Large intestine (tissue), 3 donors: ENCODE measurements at regions not wholly inside any gene's neighbourhood (a gene's known extent, or its start where the extent isn't known, plus 50 kb on each side); places are given as distances from the start of the nearest gene placed in this dataset.
"Not testable (repeated sequence)": the region's sequence is repeated elsewhere in the genome, so short reads cannot be mapped to it uniquely, and the experiment has no call there.

ENCODE experiments used
- DNase-seq, 2 donors: peaks; one replicate each; pipeline versions ENCODE4 v3.0.0 to v3.0.0-alpha.2; 2013
- H3K27ac ChIP-seq: one replicate; pipeline ENCODE4 v1.5.1; 2013; ENCODE audit warnings: low read length
- H3K27me3 ChIP-seq: 2 replicates; pipeline ENCODE4 v1.6.1; 2013; ENCODE audit warnings: low read length; ENCODE audit not compliant: control insufficient read depth, insufficient read depth
- H3K36me3 ChIP-seq: 2 replicates; pipeline ENCODE4 v1.6.1; 2013; ENCODE audit warnings: low read length; ENCODE audit not compliant: control insufficient read depth, insufficient read depth
- H3K4me1 ChIP-seq: one replicate; pipeline ENCODE4 v1.6.1; 2013; ENCODE audit warnings: low read length; ENCODE audit not compliant: control insufficient read depth, insufficient read depth
- H3K4me3 ChIP-seq: one replicate; pipeline ENCODE4 v1.5.1; 2013; ENCODE audit warnings: low read length
- H3K9me3 ChIP-seq: one replicate; pipeline ENCODE4 v1.6.1; 2013; ENCODE audit warnings: mild to moderate bottlenecking, low read depth, low read length, moderate library complexity; ENCODE audit not compliant: control insufficient read depth
- WGBS: methylation state at CpG from one replicate; pipeline ENCODE4 v1.1.5; 2013; ENCODE audit warnings: low lambda C conversion rate; ENCODE audit not compliant: insufficient coverage; 5-methylcytosine and 5-hydroxymethylcytosine counted together

GRCh38 chr2:234898534-234899053, 53.2 kb upstream of the SH3BP4 start:
- H3K36me3 ChIP-seq = no peaks in the 10 kb centered on the region
- H3K4me1 ChIP-seq = no peaks in the 10 kb centered on the region
- no peak overlapping the region for H3K27ac ChIP-seq
- H3K27me3 ChIP-seq = no peaks in the 10 kb centered on the region
- no CpG with 5 or more reads among the region's 3 CpGs for WGBS
- DNase-seq = no peak
- H3K4me3 ChIP-seq = no peak overlapping the region
- H3K9me3 ChIP-seq = peaks cover 7% of the 10 kb centered on the region

GRCh38 chr2:234888442-234888841, 63.4 kb upstream of the SH3BP4 start:
- H3K27ac ChIP-seq, H3K36me3 ChIP-seq, DNase-seq, H3K9me3 ChIP-seq, H3K27me3 ChIP-seq: not testable (repeated sequence)
- Histone ChIP-seq H3K4me1 (peaks cover 15% of the 10 kb centered on the region), H3K4me3 (peak overlapping the region; percentile 13)
- no CpG with 5 or more reads among the region's 34 CpGs for WGBS

GRCh38 chr2:234887195-234887594, 64.6 kb upstream of the SH3BP4 start:
- DNase-seq = peak; percentile 44 to 75
- H3K27me3 ChIP-seq = no peaks in the 10 kb centered on the region
- no peak overlapping the region for H3K4me3 ChIP-seq
- H3K9me3 ChIP-seq = no peaks in the 10 kb centered on the region
- peak overlapping the region; percentile 75 for H3K27ac ChIP-seq
- H3K4me1 ChIP-seq = peaks cover 15% of the 10 kb centered on the region
- no peaks in the 10 kb centered on the region for H3K36me3 ChIP-seq
- WGBS = no CpG with 5 or more reads among the region's 3 CpGs

- Histone ChIP-seq H3K4me3 (no peak overlapping the region), H3K9me3 (no peaks in the 10 kb centered on the region), H3K4me1 (peaks cover 20% of the 10 kb centered on the region), H3K36me3 (no peaks in the 10 kb centered on the region), H3K27ac (peak overlapping the region; percentile 55), H3K27me3 (no peaks in the 10 kb centered on the region)
- DNase-seq = peak; percentile 33 to 66
- 60% methylated on average over 2 of the region's 6 CpGs for WGBS
These were observed 65.9 kb upstream of the SH3BP4 start for GRCh38 chr2:234885886-234886285.

GRCh38 chr2:234885118-234885517, 66.7 kb upstream of the SH3BP4 start:
- no peak overlapping the region for H3K27ac ChIP-seq

GRCh38 chr2:234884591-234884990, 67.2 kb upstream of the SH3BP4 start:
- Histone ChIP-seq H3K36me3 (no peaks in the 10 kb centered on the region), H3K27ac (no peak overlapping the region), H3K27me3 (no peaks in the 10 kb centered on the region), H3K4me1 (peaks cover 20% of the 10 kb centered on the region), H3K4me3 (no peak overlapping the region), H3K9me3 (no peaks in the 10 kb centered on the region)
- no peak for DNase-seq
- WGBS = no CpG with 5 or more reads among the region's 7 CpGs

More at GRCh38 chr2:234885118-234885517, 66.7 kb upstream of the SH3BP4 start:
- Histone ChIP-seq H3K9me3 (no peaks in the 10 kb centered on the region), H3K4me1 (peaks cover 20% of the 10 kb centered on the region), H3K27me3 (no peaks in the 10 kb centered on the region), H3K36me3 (no peaks in the 10 kb centered on the region), H3K4me3 (no peak overlapping the region)
- no peak for DNase-seq
- WGBS = 100% methylated on average over 2 of the region's 7 CpGs

- DNase-seq = peak; percentile 83 to 86
- no peak overlapping the region for H3K27ac ChIP-seq
- no peak overlapping the region for H3K4me3 ChIP-seq
- H3K27me3 ChIP-seq = no peaks in the 10 kb centered on the region
- H3K4me1 ChIP-seq = peaks cover 11% of the 10 kb centered on the region
- H3K36me3 ChIP-seq = no peaks in the 10 kb centered on the region
- 29% methylated on average over 2 of the region's 8 CpGs for WGBS
- no peaks in the 10 kb centered on the region for H3K9me3 ChIP-seq
These were observed 70.2 kb upstream of the SH3BP4 start for GRCh38 chr2:234881413-234882241.

GRCh38 chr2:234880551-234881211, 71.1 kb upstream of the SH3BP4 start:
- Histone ChIP-seq H3K27me3 (no peaks in the 10 kb centered on the region), H3K4me3 (no peak overlapping the region), H3K9me3 (no peaks in the 10 kb centered on the region), H3K4me1 (peaks cover 5% of the 10 kb centered on the region), H3K36me3 (no peaks in the 10 kb centered on the region), H3K27ac (no peak overlapping the region)
- WGBS = no CpG with 5 or more reads among the region's 7 CpGs
- DNase-seq = no peak

GRCh38 chr2:234879671-234880455, 72.0 kb upstream of the SH3BP4 start:
- Histone ChIP-seq H3K9me3 (no peaks in the 10 kb centered on the region), H3K4me1 (peaks cover 5% of the 10 kb centered on the region), H3K36me3 (no peaks in the 10 kb centered on the region), H3K4me3 (no peak overlapping the region), H3K27me3 (no peaks in the 10 kb centered on the region), H3K27ac (no peak overlapping the region)
- WGBS = no CpG with 5 or more reads among the region's 5 CpGs
- no peak for DNase-seq

GRCh38 chr2:234876621-234877020, 75.2 kb upstream of the SH3BP4 start:
- not testable (repeated sequence) for H3K27me3 ChIP-seq, H3K4me1 ChIP-seq, H3K27ac ChIP-seq, H3K36me3 ChIP-seq, H3K4me3 ChIP-seq, DNase-seq, H3K9me3 ChIP-seq
- no CpG with 5 or more reads among the region's 2 CpGs for WGBS
